H1 (cell line): ENCODE measurements at regions not wholly inside any gene's neighbourhood (a gene's known extent, or its start where the extent isn't known, plus 50 kb on each side); places are given as distances from the start of the nearest gene placed in this dataset.

Experiments used
- CTCF ChIA-PET: fragments of 300-600 bp; sonication (Branson Sonifier 250); formaldehyde crosslinking; loops from one replicate; lab custom pipeline; 2021; ENCODE audit not compliant: partially characterized antibody; lab: Charles Lee
- POLR2A ChIA-PET: fragments of 300-600 bp; sonication (Branson Sonifier 250); formaldehyde crosslinking; loops from one replicate; lab custom pipeline; 2021; ENCODE audit warnings: inconsistent platforms; ENCODE audit not compliant: partially characterized antibody; lab: Charles Lee
- DNase-seq, 2 experiments: peaks; one replicate each; pipeline versions ENCODE4 v3.0.0 to v3.0.0-alpha.2; 2010 to 2022; ENCODE audit warnings: low spot score in 2 of 2, low read depth in 1 of 2, mixed read lengths in 1 of 2
- FAIRE-seq: peaks from 2 replicates; lab custom pipeline; 2011; peaks lifted over from hg19 to GRCh38; lab: Jason Lieb, UNC
- H2AFZ ChIP-seq: 2 replicates; pipeline ENCODE4 v1.8.1; 2012; ENCODE audit warnings: low read length, inconsistent platforms
- H2AK5ac ChIP-seq: 2 replicates; pipeline ENCODE4 v1.6.1; 2013; ENCODE audit warnings: low read depth, low read length
- H2BK120ac ChIP-seq: replicated peaks from 2 replicates; pipeline ENCODE3; 2013; ENCODE audit warnings: low read depth, low read length, inconsistent platforms
- H2BK12ac ChIP-seq: 2 replicates; pipeline ENCODE4 v1.6.1; 2013; ENCODE audit warnings: low read depth, low read length
- H2BK15ac ChIP-seq: 2 replicates; pipeline ENCODE4 v1.6.1; 2013; ENCODE audit warnings: low read length
- H2BK20ac ChIP-seq: 2 replicates; pipeline ENCODE4 v1.6.1; 2013; ENCODE audit warnings: low read length
- H2BK5ac ChIP-seq: 2 replicates; pipeline ENCODE4 v1.6.1; 2013; ENCODE audit warnings: low read depth, low read length
- H3K14ac ChIP-seq: 2 replicates; pipeline ENCODE4 v1.6.1; 2013; ENCODE audit warnings: inconsistent platforms; ENCODE audit not compliant: insufficient read length
- H3K18ac ChIP-seq: 2 replicates; pipeline ENCODE4 v1.6.1; 2013; ENCODE audit warnings: low read length; ENCODE audit errors: extremely low read depth
- H3K23ac ChIP-seq: 2 replicates; pipeline ENCODE4 v1.6.1; 2013; ENCODE audit warnings: inconsistent platforms; ENCODE audit not compliant: insufficient read length
- H3K23me2 ChIP-seq: 2 replicates; pipeline ENCODE4 v1.6.1; 2013; ENCODE audit warnings: low read depth, low read length
- H3K27ac ChIP-seq: 2 replicates; pipeline ENCODE4 v1.6.1; 2011; ENCODE audit warnings: low read depth, low read length, inconsistent platforms
- H3K27me3 ChIP-seq, 4 experiments: replicated peaks in 1 of 4; 1 replicate in 1 of 4; 2 replicates in 3 of 4; pipeline versions ENCODE4 v1.6.1 to v1.8.1; 2011 to 2013; ENCODE audit warnings: low read length in 3 of 4, mild to moderate bottlenecking in 3 of 4, inconsistent platforms in 2 of 4, mixed read lengths in 2 of 4, moderate library complexity in 1 of 4; ENCODE audit not compliant: control insufficient read depth in 3 of 4, insufficient read depth in 3 of 4; ENCODE audit errors: extremely low read depth in 1 of 4
- H3K36me3 ChIP-seq, 4 experiments: 2 replicates each; pipeline versions ENCODE4 v1.6.1 to v1.8.1; 2011 to 2013; ENCODE audit warnings: mild to moderate bottlenecking in 4 of 4, low read length in 3 of 4, moderate library complexity in 2 of 4, control low read depth in 1 of 4, inconsistent platforms in 1 of 4; ENCODE audit not compliant: insufficient read depth in 4 of 4, control insufficient read depth in 2 of 4
- H3K4ac ChIP-seq: replicated peaks from 2 replicates; pipeline ENCODE3; 2013; ENCODE audit warnings: low read length, low read depth, mixed read lengths, inconsistent platforms; ENCODE audit not compliant: insufficient read length
- H3K4me1 ChIP-seq, 4 experiments: replicated peaks in 1 of 4; 1 replicate in 1 of 4; 2 replicates in 3 of 4; pipeline versions ENCODE4 v1.6.1 to v1.8.1; 2011 to 2013; ENCODE audit warnings: low read length in 3 of 4, inconsistent platforms in 2 of 4, mixed read lengths in 1 of 4; ENCODE audit not compliant: insufficient read depth in 4 of 4, control insufficient read depth in 3 of 4
- H3K4me2 ChIP-seq, 2 experiments: 2 replicates each; pipeline versions ENCODE4 v1.6.1 to v1.8.1; 2011 to 2013; ENCODE audit warnings: low read depth in 2 of 2, low read length in 2 of 2, control low read depth in 1 of 2, inconsistent platforms in 1 of 2, mild to moderate bottlenecking in 1 of 2; ENCODE audit not compliant: insufficient read depth in 1 of 2
- H3K4me3 ChIP-seq, 4 experiments: fragments of 200-600, 300-600 bp in 1 of 4; sonication (generic), shearing (Covaris generic), sonication (Bioruptor Twin) in 1 of 4; 2 replicates each; pipeline versions ENCODE4 v1.5.1 to v1.8.1; 2011 to 2016; ENCODE audit warnings: low read length in 4 of 4, low read depth in 3 of 4, control low read depth in 2 of 4, inconsistent platforms in 2 of 4, mild to moderate bottlenecking in 2 of 4, mixed read lengths in 1 of 4, moderate library complexity in 1 of 4; ENCODE audit not compliant: insufficient read depth in 2 of 4; ENCODE audit errors: extremely low read depth in 1 of 4
- H3K56ac ChIP-seq: replicated peaks from 2 replicates; pipeline ENCODE3; 2013; ENCODE audit warnings: low read depth, mild to moderate bottlenecking, mixed read lengths, low read length, inconsistent platforms; ENCODE audit not compliant: insufficient read length
- H3K79me1 ChIP-seq: 2 replicates; pipeline ENCODE4 v1.6.1; 2013; ENCODE audit warnings: low read depth, low read length, control low read depth
- H3K79me2 ChIP-seq, 2 experiments: 2 replicates each; pipeline versions ENCODE4 v1.6.1 to v1.8.1; 2012 to 2013; ENCODE audit warnings: low read length in 2 of 2, mild to moderate bottlenecking in 2 of 2, inconsistent platforms in 1 of 2; ENCODE audit not compliant: insufficient read depth in 2 of 2, control insufficient read depth in 1 of 2
- H3K9ac ChIP-seq, 4 experiments: replicated peaks in 1 of 4; 1 replicate in 1 of 4; 2 replicates in 3 of 4; pipeline versions ENCODE4 v1.6.1 to v1.8.1; 2011 to 2013; ENCODE audit warnings: low read depth in 3 of 4, low read length in 3 of 4, control low read depth in 2 of 4, mild to moderate bottlenecking in 2 of 4, moderate library complexity in 2 of 4, inconsistent platforms in 1 of 4; ENCODE audit errors: extremely low read depth in 1 of 4
- H3K9me3 ChIP-seq, 2 experiments: 2 replicates each; pipeline versions ENCODE4 v1.6.1 to v1.8.1; 2012 to 2013; ENCODE audit warnings: mild to moderate bottlenecking in 2 of 2, moderate library complexity in 2 of 2, control low read depth in 1 of 2, inconsistent platforms in 1 of 2, low read depth in 1 of 2, low read length in 1 of 2, mixed read lengths in 1 of 2; ENCODE audit not compliant: insufficient read depth in 2 of 2
- H4K20me1 ChIP-seq, 2 experiments: replicated peaks in 1 of 2; 2 replicates each; pipeline versions ENCODE3 to v1.8.1; 2011 to 2013; ENCODE audit warnings: inconsistent platforms in 2 of 2, low read length in 2 of 2, mild to moderate bottlenecking in 1 of 2; ENCODE audit not compliant: insufficient read depth in 2 of 2, control insufficient read depth in 1 of 2
- H4K5ac ChIP-seq: 2 replicates; pipeline ENCODE4 v1.6.1; 2013; ENCODE audit warnings: low read length, low read depth, mixed read lengths, inconsistent platforms; ENCODE audit not compliant: insufficient read length
- H4K8ac ChIP-seq: 2 replicates; pipeline ENCODE4 v1.8.0; 2013; ENCODE audit warnings: mild to moderate bottlenecking, moderate library complexity, low read length, inconsistent platforms; ENCODE audit not compliant: insufficient read depth; ENCODE audit errors: extremely low read depth
- H4K91ac ChIP-seq: replicated peaks from 2 replicates; pipeline ENCODE3; 2013; ENCODE audit warnings: low read length, mixed read lengths, inconsistent platforms; ENCODE audit not compliant: insufficient read length
- CBX8 ChIP-seq: fragments of 300-800, 300-1000 bp; sonication (generic); IDR thresholded peaks from 2 replicates; pipeline ENCODE4 v1.7.1; 2016; ENCODE audit warnings: low read depth, low read length, borderline replicate concordance
- CTBP2 ChIP-seq: IDR thresholded peaks from 2 replicates; pipeline ENCODE4 v1.7.0; 2011; ENCODE audit warnings: borderline replicate concordance, mild to moderate bottlenecking, moderate library complexity, mixed read lengths, low read length; ENCODE audit not compliant: insufficient read depth, insufficient read length
- EGR1 ChIP-seq: IDR thresholded peaks from 2 replicates; pipeline ENCODE4 v1.6.1; 2011; ENCODE audit warnings: low read depth, low read length, borderline replicate concordance
- SIRT6 ChIP-seq: IDR thresholded peaks from one replicate; pipeline ENCODE4 v1.7.1; 2012; ENCODE audit warnings: low read length, inconsistent platforms
- SP1 ChIP-seq: IDR thresholded peaks from 2 replicates; pipeline ENCODE4 v1.6.1; 2011; ENCODE audit warnings: low read depth, low read length
- TAF1 ChIP-seq: IDR thresholded peaks from 2 replicates; pipeline ENCODE4 v1.6.1; 2011; ENCODE audit warnings: mild to moderate bottlenecking, low read depth, low read length
- TAF7 ChIP-seq: optimal IDR thresholded peaks from 2 replicates; pipeline ENCODE3; 2011; ENCODE audit warnings: low read depth, mild to moderate bottlenecking, inconsistent platforms, low read length, moderate library complexity, borderline replicate concordance
- TBP ChIP-seq: IDR thresholded peaks from 2 replicates; pipeline ENCODE4 v1.6.1; 2011; ENCODE audit warnings: low read depth, low read length, improper control_type of control experiment
- YY1 ChIP-seq: IDR thresholded peaks from 2 replicates; pipeline ENCODE4 v1.6.1; 2011; ENCODE audit warnings: low read depth, mild to moderate bottlenecking, low read length
- WGBS, 2 experiments: shearing (Covaris generic) in 1 of 2; methylation state at CpG; one replicate each; pipeline versions ENCODE4 v1.1.6 to v1.1.7; 2013 to 2015; ENCODE audit warnings: low lambda C conversion rate in 2 of 2, mixed read lengths in 2 of 2, inconsistent platforms in 1 of 2, low coverage in 1 of 2, missing lambda C conversion rate in 1 of 2; ENCODE audit not compliant: insufficient replicate concordance in 2 of 2, insufficient coverage in 1 of 2, insufficient read length in 1 of 2; ENCODE audit errors: extremely low coverage in 1 of 2, missing lambda C conversion rate in 1 of 2; 5-methylcytosine and 5-hydroxymethylcytosine counted together

DNA sequence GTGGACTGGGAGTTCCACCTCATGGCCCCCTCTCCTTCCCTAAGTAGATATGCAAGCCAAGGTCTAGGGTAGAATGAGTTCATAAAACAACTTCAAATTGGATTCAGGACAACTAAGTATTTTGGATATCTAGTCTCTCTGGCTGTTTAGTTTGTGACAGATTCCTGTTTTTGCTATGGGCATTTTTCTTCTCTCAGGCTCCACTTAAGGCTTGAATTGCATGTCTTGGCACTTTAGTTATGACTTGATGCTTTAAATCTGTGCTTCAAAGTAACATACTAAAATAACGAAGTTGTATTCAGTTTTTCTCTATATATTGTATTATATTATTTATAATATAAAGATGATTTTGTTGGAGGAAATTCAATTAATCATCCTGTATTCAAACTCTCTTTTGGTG, 873.4 kb upstream of the MBL2 start:
- ChIA-PET POLR2A (no interaction called here), CTCF (no interaction called here)
- no peak overlapping the region for H2BK20ac ChIP-seq
- TF ChIP-seq SIRT6 (no peak), YY1 (no peak), CBX8 (no peak), TAF7 (no peak), TBP (no peak), SP1 (no peak), TAF1 (no peak), CTBP2 (no peak), EGR1 (no peak)
- H3K27ac ChIP-seq: no peak overlapping the region
- peak overlapping the region; percentile 98 for H3K14ac ChIP-seq
- H3K4me3 ChIP-seq: no peak overlapping the region
- no peaks in the 10 kb centered on the region for H3K9me3 ChIP-seq
- H2AFZ ChIP-seq: 0 out of 2 replicates have a peak overlapping the region, but pooled peaks have one; percentile 24
- H3K27me3 ChIP-seq: no peaks in the 10 kb centered on the region
- no peaks in the 10 kb centered on the region for H3K36me3 ChIP-seq
- H4K8ac ChIP-seq: no peak overlapping the region; the same call in 1 of the 2 replicates
- FAIRE-seq (no peak), DNase-seq (no peak)
- no peak overlapping the region for H2BK15ac ChIP-seq
- no peaks in the 10 kb centered on the region for H3K79me2 ChIP-seq
- no peak overlapping the region for H3K23ac ChIP-seq
- no peak overlapping the region for H3K18ac ChIP-seq
- no peaks in the 10 kb centered on the region for H4K20me1 ChIP-seq
- H3K23me2 ChIP-seq: no peaks in the 10 kb centered on the region
- H3K4me1 ChIP-seq: no peaks in the 10 kb centered on the region
- no peak overlapping the region for H4K5ac ChIP-seq
- H3K4me2 ChIP-seq: no peak overlapping the region
- H2BK12ac ChIP-seq: no peak overlapping the region
- H2BK120ac ChIP-seq: no peak overlapping the region
- no peak overlapping the region for H4K91ac ChIP-seq
- no peak overlapping the region for H3K56ac ChIP-seq
- H2AK5ac ChIP-seq: no peak overlapping the region
- H3K9ac ChIP-seq: no peak overlapping the region
- WGBS, 2 experiments: 88% methylated on average over 1 of the region's 1 CpG; no CpG with 5 or more reads in 1 of the 2 experiments
- H2BK5ac ChIP-seq: no peak overlapping the region
- H3K79me1 ChIP-seq: no peaks in the 10 kb centered on the region
- no peak overlapping the region for H3K4ac ChIP-seq
